ENCODE measurements at regions not wholly inside any gene's neighbourhood (a gene's known extent, or its start where the extent isn't known, plus 50 kb on each side); places are given as distances from the start of the nearest gene placed in this dataset.

- H3K79me2 ChIP-seq (ENCODE audit: control insufficient read depth, insufficient read depth, low read length) = no peaks in the 10 kb centered on the region
- H3K4me2 ChIP-seq (ENCODE audit: insufficient read depth, low read length) = no peak overlapping the region
- no peaks in the 10 kb centered on the region for H3K9me1 ChIP-seq (ENCODE audit: control insufficient read depth, insufficient read depth, low read length)
- no peak overlapping the region for H3K9ac ChIP-seq (ENCODE audit: insufficient read depth in 1 of 2, low read depth in 2 of 2, low read length in 2 of 2)
- no peaks in the 10 kb centered on the region for H3K27me3 ChIP-seq (ENCODE audit: control insufficient read depth in 2 of 2, insufficient read depth in 2 of 2, low read length in 2 of 2)
- ChIA-PET POLR2A (no interaction called here), CTCF (ENCODE audit: low intra/inter-chr PET ratio) (no interaction called here)
- DNase-seq (ENCODE audit: extremely low read depth in 1 of 4, low spot score in 3 of 4) (no peak), FAIRE-seq (no peak), ATAC-seq (no peak)
- H3K27ac ChIP-seq (ENCODE audit: extremely low read depth, low read depth, low read length) = no peak overlapping the region
- TF ChIP-seq SFPQ (IDR thresholded peaks at IDR 0.05; ENCODE audit: low read depth, low read length) = no peak
- no peak for TF ChIP-seq ERF (CRISPR knock-in tag; IDR thresholded peaks at IDR 0.05)
- TF ChIP-seq ZBTB9 (CRISPR knock-in tag; IDR thresholded peaks at IDR 0.05) = no peak
- no peak for TF ChIP-seq CBX2 (IDR thresholded peaks at IDR 0.05; ENCODE audit: insufficient read depth, low read length, poor library complexity, severe bottlenecking)
- TF ChIP-seq POLR3A (IDR thresholded peaks at IDR 0.05; ENCODE audit: borderline replicate concordance, extremely low read depth, insufficient read depth, insufficient read length) = no peak
- no peak for TF ChIP-seq ESRRA (IDR thresholded peaks at IDR 0.05; ENCODE audit: borderline replicate concordance, low read depth)
- no peak for TF ChIP-seq ZFP91 (CRISPR knock-in tag; IDR thresholded peaks at IDR 0.05)
- no peak for TF ChIP-seq MXD1 (CRISPR knock-in tag; IDR thresholded peaks at IDR 0.05; ENCODE audit: borderline replicate concordance, poor library complexity, severe bottlenecking)
- no peak for TF ChIP-seq ZNF778 (CRISPR knock-in tag; IDR thresholded peaks at IDR 0.05)
- TF ChIP-seq ADNP (tag; IDR thresholded peaks at IDR 0.05) = no peak
- no peak for TF ChIP-seq CREM (IDR thresholded peaks at IDR 0.05; ENCODE audit: low read depth)
- TF ChIP-seq OTX1 (CRISPR knock-in tag; IDR thresholded peaks at IDR 0.05) = no peak
- no peak for TF ChIP-seq NFE2L1 (tag; IDR thresholded peaks at IDR 0.05; ENCODE audit: borderline replicate concordance, low read depth)
- TF ChIP-seq GATAD2B (IDR thresholded peaks at IDR 0.05; ENCODE audit: borderline replicate concordance) = no peak
- no peak for TF ChIP-seq PURB (CRISPR knock-in tag; IDR thresholded peaks at IDR 0.05; ENCODE audit: low read depth)
- no peak for TF ChIP-seq SMARCB1 (IDR thresholded peaks at IDR 0.05; ENCODE audit: insufficient read length, low read depth)
- no peak for TF ChIP-seq MXI1 (IDR thresholded peaks at IDR 0.05; ENCODE audit: low read depth, low read length)
- TF ChIP-seq ZNF224 (CRISPR knock-in tag; IDR thresholded peaks at IDR 0.05) = no peak
- 0% methylated on average over 3 of the region's 3 CpGs for WGBS (ENCODE audit: insufficient coverage, low coverage, missing lambda C conversion rate)
- no peaks in the 10 kb centered on the region for H3K9me3 ChIP-seq (replicated peaks; ENCODE audit: control insufficient read depth, insufficient read depth, low read depth, low read length)
- no peak overlapping the region for H2AFZ ChIP-seq (ENCODE audit: low read depth, low read length)
- H3K4me1 ChIP-seq (replicated peaks in 1 of 2; ENCODE audit: control insufficient read depth in 2 of 2, insufficient read depth in 2 of 2, low read length in 2 of 2) = no peaks in the 10 kb centered on the region
- no peaks in the 10 kb centered on the region for H4K20me1 ChIP-seq (replicated peaks; ENCODE audit: control insufficient read depth, insufficient read depth, low read length)
- no peaks in the 10 kb centered on the region for H3K36me3 ChIP-seq (ENCODE audit: control insufficient read depth, insufficient read depth, low read length)
- in situ Hi-C loops (cut with MboI) (no loop called here), intact Hi-C loops (cut with micrococcal nuclease) (no loop called here)
- no TSS peak for BruUV-seq (replicated peaks)
- no peak overlapping the region for H3K4me3 ChIP-seq
These were observed 255.7 kb upstream of the RPS6KA3 start for GRCh38 chrX:20522420-20522819.

All from K562 (cell line).